IPS-20b (cell line): ENCODE measurements at regions not wholly inside any gene's neighbourhood (a gene's known extent, or its start where the extent isn't known, plus 50 kb on each side); places are given as distances from the start of the nearest gene placed in this dataset.

ENCODE experiments used
- H3K27ac ChIP-seq: one replicate; pipeline ENCODE4 v1.5.1; 2013; ENCODE audit warnings: low read length
- H3K27me3 ChIP-seq: 2 replicates; pipeline ENCODE4 v1.6.1; 2013; ENCODE audit warnings: mild to moderate bottlenecking, low read length, inconsistent platforms; ENCODE audit not compliant: insufficient read depth
- H3K36me3 ChIP-seq: 2 replicates; pipeline ENCODE4 v1.6.1; 2013; ENCODE audit warnings: low read depth, mild to moderate bottlenecking, inconsistent platforms, low read length, moderate library complexity; ENCODE audit not compliant: insufficient read depth
- H3K4me1 ChIP-seq: 2 replicates; pipeline ENCODE4 v1.6.1; 2013; ENCODE audit warnings: mild to moderate bottlenecking, control low read depth, inconsistent platforms, low read length, moderate library complexity; ENCODE audit not compliant: insufficient read depth
- H3K4me3 ChIP-seq: 2 replicates; pipeline ENCODE4 v1.5.1; 2013; ENCODE audit warnings: mild to moderate bottlenecking, low read length, inconsistent platforms
- H3K9ac ChIP-seq: 2 replicates; pipeline ENCODE4 v1.6.1; 2013; ENCODE audit warnings: low read depth, mild to moderate bottlenecking, inconsistent platforms, low read length, moderate library complexity
- H3K9me3 ChIP-seq: 2 replicates; pipeline ENCODE4 v1.6.1; 2013; ENCODE audit warnings: mild to moderate bottlenecking, low read depth, low read length, inconsistent platforms; ENCODE audit not compliant: insufficient read depth

DNA sequence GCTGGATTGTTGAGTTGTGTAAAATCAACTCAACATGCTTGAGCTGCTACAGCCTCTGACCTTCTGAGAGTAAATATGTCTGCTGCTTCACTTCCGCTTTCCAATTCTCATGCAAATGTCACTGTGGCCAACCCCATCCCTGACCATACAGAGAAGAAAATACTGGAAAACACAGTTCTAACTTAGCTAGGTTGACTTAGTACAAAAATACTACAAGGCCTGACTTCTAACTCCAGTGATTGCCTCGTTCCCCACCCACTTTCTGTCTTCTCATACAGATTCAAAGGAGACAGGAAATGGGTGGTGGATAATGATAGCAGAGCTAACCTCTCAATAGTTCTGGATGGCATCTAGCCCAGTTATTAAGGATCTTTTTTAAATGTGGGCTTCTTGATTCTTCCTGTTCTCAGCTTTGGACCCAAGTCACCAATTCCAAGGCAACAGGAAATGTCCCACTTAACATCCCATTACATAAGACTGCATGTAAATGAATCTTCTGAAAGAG lies 226.6 kb upstream of the SLC24A2 start:
- Histone ChIP-seq H3K4me1 (peaks cover 8% of the 10 kb centered on the region), H3K9me3 (no peaks in the 10 kb centered on the region), H3K27ac (no peak overlapping the region), H3K27me3 (no peaks in the 10 kb centered on the region), H3K4me3 (no peak overlapping the region), H3K9ac (no peak overlapping the region), H3K36me3 (no peaks in the 10 kb centered on the region)

DNA sequence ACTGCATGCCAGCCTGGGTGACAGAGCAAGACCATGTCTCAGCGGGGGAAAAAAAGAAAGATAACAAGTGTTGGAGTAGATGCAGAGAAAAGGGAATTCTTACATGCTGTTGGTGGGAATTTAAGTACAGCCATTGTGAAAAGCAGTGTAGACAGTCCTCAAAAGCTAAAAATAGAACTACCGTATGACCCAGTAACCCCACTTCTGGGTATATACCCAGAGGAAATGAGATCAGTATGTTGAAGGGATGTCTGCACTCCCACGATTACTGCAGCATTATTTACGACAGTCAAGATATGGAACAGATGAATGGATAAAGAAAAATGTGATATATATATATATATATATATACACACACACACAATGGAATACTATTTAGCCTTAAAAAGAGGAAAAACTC lies 225.3 kb upstream of the SLC24A2 start:
- Histone ChIP-seq H3K36me3 (no peaks in the 10 kb centered on the region), H3K4me3 (no peak overlapping the region), H3K4me1 (peaks cover 8% of the 10 kb centered on the region), H3K9me3 (no peaks in the 10 kb centered on the region), H3K9ac (no peak overlapping the region), H3K27ac (no peak overlapping the region), H3K27me3 (no peaks in the 10 kb centered on the region)

DNA sequence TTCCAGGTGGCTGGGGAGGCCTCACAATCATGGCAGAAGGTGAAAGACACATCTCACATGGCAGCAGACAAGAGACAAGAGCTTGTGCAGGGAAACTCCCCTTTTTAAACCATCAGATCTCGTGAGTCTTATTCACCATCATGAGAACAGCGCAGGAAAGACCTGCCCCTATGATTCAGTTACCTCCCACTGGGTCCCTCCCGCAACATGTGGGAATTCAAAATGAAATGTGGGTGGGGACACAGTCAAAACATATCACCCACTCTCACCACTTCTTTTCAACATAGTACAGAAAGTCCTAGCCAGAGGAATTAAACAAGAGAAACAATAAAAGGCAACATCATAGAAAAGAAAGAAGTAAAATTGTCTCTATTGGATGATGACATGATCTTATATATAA lies 223.4 kb upstream of the SLC24A2 start:
- H3K4me3 ChIP-seq: no peak overlapping the region
- H3K36me3 ChIP-seq: no peaks in the 10 kb centered on the region
- H3K9ac ChIP-seq: no peak overlapping the region
- H3K9me3 ChIP-seq: no peaks in the 10 kb centered on the region
- no peaks in the 10 kb centered on the region for H3K27me3 ChIP-seq
- peaks cover 8% of the 10 kb centered on the region for H3K4me1 ChIP-seq
- no peak overlapping the region for H3K27ac ChIP-seq

DNA sequence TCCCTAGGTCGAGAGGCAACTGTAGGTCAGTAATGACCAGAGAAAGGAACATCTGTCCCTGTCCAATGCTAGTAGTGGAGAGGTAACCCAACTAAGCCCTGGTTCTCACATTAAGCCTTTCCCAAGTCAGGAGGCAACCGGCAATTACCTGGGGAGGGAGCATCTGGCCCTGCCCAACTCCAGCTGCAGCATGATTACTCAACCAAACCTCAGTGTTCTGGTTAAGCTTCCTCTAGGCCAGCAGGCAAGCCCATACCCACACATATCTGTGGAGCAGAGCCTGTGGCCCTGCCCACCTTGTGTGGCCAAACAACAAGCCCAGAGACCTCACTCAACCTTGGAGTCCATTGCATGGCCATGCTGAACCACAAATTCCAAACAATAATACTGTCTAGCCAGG lies 220.8 kb upstream of the SLC24A2 start:
- no peaks in the 10 kb centered on the region for H3K27me3 ChIP-seq
- no peak overlapping the region for H3K27ac ChIP-seq
- no peaks in the 10 kb centered on the region for H3K9me3 ChIP-seq
- H3K4me1 ChIP-seq: no peaks in the 10 kb centered on the region
- H3K9ac ChIP-seq: no peak overlapping the region
- no peaks in the 10 kb centered on the region for H3K36me3 ChIP-seq
- no peak overlapping the region for H3K4me3 ChIP-seq

DNA sequence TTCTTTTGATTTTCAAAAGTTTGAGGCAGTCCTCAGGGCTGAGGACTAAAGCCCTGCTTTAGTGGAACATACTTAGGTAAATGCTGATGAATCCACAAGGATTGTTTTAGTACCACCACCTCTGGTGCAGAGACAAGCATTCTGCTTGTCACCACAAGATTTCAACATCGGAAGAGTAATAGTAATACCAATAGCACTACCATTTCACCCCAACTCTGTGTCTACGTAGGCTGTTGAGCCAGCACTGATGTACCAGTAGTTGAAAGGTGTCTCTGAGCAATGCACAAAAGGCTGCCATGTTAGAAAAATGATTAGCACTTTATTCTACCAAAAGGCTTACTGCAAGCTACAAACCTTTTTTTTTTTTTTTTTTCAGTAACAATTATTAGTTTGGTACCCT lies 213.2 kb upstream of the SLC24A2 start:
- Histone ChIP-seq H3K27me3 (no peaks in the 10 kb centered on the region), H3K27ac (no peak overlapping the region), H3K9ac (no peak overlapping the region), H3K4me1 (no peaks in the 10 kb centered on the region), H3K36me3 (no peaks in the 10 kb centered on the region), H3K4me3 (no peak overlapping the region), H3K9me3 (no peaks in the 10 kb centered on the region)

DNA sequence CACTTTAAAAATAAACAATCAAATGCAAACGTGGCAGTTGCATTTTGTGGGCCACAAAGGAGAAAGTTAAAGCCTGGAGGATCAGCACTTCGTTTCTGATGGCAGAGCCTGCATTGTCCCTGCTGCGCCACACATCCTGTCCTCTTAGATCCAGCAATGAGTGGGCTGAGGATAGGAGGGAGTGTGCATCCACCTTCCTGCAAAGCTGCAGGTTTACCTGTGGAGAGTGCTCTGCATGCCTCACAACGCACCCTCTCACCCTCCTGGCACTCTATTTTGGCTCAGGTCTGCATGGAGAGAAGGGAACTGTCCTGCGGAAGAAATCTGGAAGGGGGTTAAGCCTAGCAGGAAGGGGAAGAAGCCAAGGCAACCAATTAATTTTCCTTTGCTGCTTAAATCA lies 212.2 kb upstream of the SLC24A2 start:
- Histone ChIP-seq H3K4me1 (no peaks in the 10 kb centered on the region), H3K27me3 (no peaks in the 10 kb centered on the region), H3K4me3 (no peak overlapping the region), H3K9ac (no peak overlapping the region), H3K27ac (no peak overlapping the region), H3K9me3 (no peaks in the 10 kb centered on the region), H3K36me3 (no peaks in the 10 kb centered on the region)

DNA sequence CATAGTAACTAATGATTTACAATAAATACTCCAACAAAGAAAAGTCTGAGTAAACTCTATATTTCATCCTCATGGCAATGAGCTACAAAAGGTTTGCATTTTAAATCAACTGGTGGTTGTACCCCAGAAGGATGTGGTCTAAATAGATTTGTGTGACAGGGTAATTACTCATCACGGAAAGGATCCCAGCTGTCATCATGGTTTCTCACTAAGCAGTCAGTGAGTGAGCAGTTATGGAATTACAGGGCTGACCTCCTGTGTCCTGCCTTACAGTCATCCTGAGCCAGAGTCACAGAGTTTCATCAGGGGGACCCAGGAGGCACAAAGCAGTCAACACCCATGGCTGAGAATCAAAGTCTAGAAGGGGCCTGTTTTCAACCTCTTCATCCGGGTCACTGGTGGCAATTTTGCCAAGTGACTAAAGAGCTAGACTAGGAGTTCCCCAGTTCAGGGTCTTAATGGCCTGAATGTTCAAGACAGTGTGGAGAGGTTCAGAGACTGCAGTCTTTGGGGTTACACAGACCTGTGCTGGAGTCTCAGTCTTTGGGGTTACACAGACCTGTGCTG lies 210.7 kb upstream of the SLC24A2 start:
- Histone ChIP-seq H3K4me1 (no peaks in the 10 kb centered on the region), H3K4me3 (no peak overlapping the region), H3K9me3 (no peaks in the 10 kb centered on the region), H3K27ac (no peak overlapping the region), H3K9ac (no peak overlapping the region), H3K36me3 (no peaks in the 10 kb centered on the region), H3K27me3 (no peaks in the 10 kb centered on the region)

DNA sequence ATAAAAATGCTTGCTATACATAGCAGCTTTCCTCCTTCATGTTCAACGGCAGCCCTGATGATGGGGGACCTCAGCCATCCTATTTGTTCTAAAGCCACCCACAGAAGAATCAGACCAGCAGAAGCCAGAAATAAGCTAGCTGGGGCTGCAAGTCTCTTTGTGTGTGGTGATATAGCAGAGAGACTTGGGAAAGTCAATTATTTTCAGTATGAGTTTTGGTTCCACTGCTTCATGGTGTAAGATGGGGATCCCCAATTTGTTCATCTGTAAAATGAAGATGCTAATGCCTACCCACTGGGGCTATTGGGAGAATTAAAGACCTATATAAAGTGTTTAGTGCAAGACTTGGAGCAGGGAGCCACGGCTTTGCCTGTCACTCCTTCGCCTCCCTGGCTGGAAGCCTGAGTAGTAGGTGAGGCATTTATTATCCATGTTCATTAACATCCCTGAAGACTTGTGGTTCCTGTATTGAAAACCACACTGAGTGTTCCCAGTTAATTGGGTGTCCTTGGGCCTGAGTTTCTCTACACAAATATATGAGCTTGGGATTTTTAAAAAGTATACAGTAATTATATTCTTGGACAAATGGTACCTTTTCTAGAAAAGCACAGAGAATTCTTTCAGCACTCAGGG lies 210.1 kb upstream of the SLC24A2 start:
- no peaks in the 10 kb centered on the region for H3K27me3 ChIP-seq
- H3K9ac ChIP-seq: no peak overlapping the region
- no peaks in the 10 kb centered on the region for H3K4me1 ChIP-seq
- H3K36me3 ChIP-seq: no peaks in the 10 kb centered on the region
- H3K9me3 ChIP-seq: no peaks in the 10 kb centered on the region
- no peak overlapping the region for H3K4me3 ChIP-seq
- H3K27ac ChIP-seq: no peak overlapping the region

DNA sequence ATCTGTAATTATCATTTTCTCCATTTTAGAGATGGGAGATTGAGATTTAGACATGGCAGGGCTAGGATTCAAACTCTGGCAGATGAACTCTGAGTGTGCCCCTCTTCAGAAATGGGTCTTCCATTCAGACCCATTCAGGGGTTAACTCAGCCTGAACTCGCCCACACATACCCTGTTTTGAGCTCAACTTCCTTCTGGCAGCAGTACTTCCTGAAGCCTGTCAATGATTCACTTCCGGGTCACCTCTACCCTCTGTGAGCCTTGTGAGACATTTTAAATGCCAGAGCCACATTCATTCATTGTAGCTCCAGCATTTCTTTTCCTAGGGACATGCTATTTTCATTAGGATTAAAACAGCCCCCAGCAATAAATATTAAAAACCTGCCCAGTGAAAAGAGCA lies 209.3 kb upstream of the SLC24A2 start:
- H3K9ac ChIP-seq: no peak overlapping the region
- H3K27ac ChIP-seq: no peak overlapping the region
- H3K9me3 ChIP-seq: no peaks in the 10 kb centered on the region
- no peaks in the 10 kb centered on the region for H3K4me1 ChIP-seq
- no peaks in the 10 kb centered on the region for H3K27me3 ChIP-seq
- no peak overlapping the region for H3K4me3 ChIP-seq
- no peaks in the 10 kb centered on the region for H3K36me3 ChIP-seq

DNA sequence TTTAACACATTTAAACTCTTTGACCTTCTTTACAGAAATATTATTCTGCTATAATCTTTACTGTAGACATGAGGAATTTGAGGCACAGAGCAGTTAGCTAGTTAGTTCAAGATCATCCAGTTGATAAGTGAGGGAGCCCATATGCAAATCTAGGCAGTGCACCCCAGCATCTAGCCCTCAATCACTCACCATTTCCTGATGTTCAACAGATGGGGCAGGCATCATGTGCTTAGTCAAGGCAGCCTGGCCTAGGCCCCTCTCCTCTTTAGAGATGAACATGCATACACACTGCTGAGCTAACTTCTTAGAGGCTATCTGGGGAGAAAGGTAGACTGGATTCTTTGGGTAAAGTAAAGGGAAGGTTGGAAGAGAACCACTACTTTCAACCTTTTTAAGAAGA lies 206.8 kb upstream of the SLC24A2 start:
- H3K36me3 ChIP-seq: no peaks in the 10 kb centered on the region
- H3K27ac ChIP-seq: no peak overlapping the region
- no peaks in the 10 kb centered on the region for H3K27me3 ChIP-seq
- H3K9me3 ChIP-seq: no peaks in the 10 kb centered on the region
- no peak overlapping the region for H3K4me3 ChIP-seq
- no peak overlapping the region for H3K9ac ChIP-seq
- no peaks in the 10 kb centered on the region for H3K4me1 ChIP-seq

DNA sequence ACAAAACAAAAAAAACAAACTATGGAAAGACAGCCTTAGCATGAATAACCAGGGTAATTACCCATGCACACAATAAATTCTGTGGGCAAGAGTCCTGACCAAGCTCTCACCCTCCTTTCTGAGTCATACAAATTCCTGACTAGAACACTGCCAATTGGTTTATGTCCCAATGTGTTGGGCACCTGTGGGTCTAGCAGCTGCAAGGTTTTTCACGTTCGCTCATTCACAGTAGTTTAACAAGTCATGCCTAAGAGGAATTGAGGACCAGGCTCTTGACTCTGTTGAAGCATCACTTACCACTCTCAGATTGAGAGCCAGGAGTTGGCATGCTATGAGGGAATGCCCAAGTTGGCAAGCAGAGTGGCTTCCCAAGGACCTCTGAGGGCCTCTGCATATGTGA lies 205.5 kb upstream of the SLC24A2 start:
- no peaks in the 10 kb centered on the region for H3K36me3 ChIP-seq
- no peaks in the 10 kb centered on the region for H3K27me3 ChIP-seq
- no peak overlapping the region for H3K9ac ChIP-seq
- H3K27ac ChIP-seq: no peak overlapping the region
- no peaks in the 10 kb centered on the region for H3K4me1 ChIP-seq
- no peaks in the 10 kb centered on the region for H3K9me3 ChIP-seq
- H3K4me3 ChIP-seq: no peak overlapping the region

DNA sequence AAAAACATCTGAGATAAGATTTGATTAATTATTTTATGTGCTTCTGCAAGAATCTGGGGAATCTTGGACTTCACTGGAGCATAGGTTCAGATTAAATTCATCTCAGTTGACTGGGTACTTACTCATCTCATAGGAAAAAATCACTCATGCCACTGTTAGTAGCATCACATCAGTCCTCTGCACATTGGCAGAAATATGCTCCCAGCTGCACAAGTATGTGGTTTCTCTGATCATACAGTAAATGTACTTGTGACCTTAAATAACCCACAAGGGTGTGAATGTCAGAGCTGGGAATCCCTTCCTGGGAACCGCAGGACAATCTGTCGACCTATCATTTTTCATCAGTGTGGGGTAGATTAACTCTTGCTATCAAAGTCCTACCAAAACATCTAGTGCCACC lies 203.7 kb upstream of the SLC24A2 start:
- H3K36me3 ChIP-seq: no peaks in the 10 kb centered on the region

More for the DNA sequence above, 203.7 kb upstream of the SLC24A2 start:
- Histone ChIP-seq H3K27ac (no peak overlapping the region), H3K9me3 (no peaks in the 10 kb centered on the region), H3K27me3 (no peaks in the 10 kb centered on the region), H3K9ac (no peak overlapping the region), H3K4me1 (no peaks in the 10 kb centered on the region), H3K4me3 (no peak overlapping the region)
